Ovary (tissue), 3 donors: ENCODE measurements at regions not wholly inside any gene's neighbourhood (a gene's known extent, or its start where the extent isn't known, plus 50 kb on each side); places are given as distances from the start of the nearest gene placed in this dataset.

Source experiments
- POLR2A ChIP-seq: fragments of 450-650 bp; IDR thresholded peaks from one replicate; pipeline ENCODE4 v1.6.1; 2017; ENCODE audit warnings: antibody characterized with exemption, mild to moderate bottlenecking, moderate library complexity
- TF ChIP-seq, protein P1 (sequence below), 3 donors: fragments of 450-650 bp in 2 of 3; fragments of 200-600 bp in 1 of 3; IDR thresholded peaks; one replicate each; pipeline versions ENCODE4 v1.5.1 to v1.8.0; 2016 to 2022; ENCODE audit warnings: antibody characterized with exemption in 3 of 3, mild to moderate bottlenecking in 1 of 3
- donor health status: DM: no; HTN: no; CAD: no.

DNA sequence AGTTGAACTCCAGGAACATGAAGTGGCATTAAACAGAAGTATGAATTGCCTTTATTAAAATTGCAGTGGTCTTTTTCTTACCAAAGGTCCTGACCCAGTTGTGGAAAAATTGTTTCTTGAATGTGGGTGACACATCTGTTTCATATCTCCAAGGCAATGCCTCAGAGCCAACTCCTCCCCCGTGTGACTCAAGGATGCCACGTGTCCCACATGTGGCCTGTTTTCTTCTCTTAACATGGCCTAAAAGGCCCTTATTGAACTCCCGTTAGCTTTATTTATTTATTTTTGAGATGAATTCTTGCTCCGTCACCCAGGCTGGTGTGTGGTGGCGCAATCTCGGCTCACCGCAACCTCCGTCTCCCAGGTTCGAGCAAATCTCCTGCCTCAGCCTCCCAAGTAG, 128.4 kb upstream of the ESR1 start:
- TF ChIP-seq, protein P1, sequence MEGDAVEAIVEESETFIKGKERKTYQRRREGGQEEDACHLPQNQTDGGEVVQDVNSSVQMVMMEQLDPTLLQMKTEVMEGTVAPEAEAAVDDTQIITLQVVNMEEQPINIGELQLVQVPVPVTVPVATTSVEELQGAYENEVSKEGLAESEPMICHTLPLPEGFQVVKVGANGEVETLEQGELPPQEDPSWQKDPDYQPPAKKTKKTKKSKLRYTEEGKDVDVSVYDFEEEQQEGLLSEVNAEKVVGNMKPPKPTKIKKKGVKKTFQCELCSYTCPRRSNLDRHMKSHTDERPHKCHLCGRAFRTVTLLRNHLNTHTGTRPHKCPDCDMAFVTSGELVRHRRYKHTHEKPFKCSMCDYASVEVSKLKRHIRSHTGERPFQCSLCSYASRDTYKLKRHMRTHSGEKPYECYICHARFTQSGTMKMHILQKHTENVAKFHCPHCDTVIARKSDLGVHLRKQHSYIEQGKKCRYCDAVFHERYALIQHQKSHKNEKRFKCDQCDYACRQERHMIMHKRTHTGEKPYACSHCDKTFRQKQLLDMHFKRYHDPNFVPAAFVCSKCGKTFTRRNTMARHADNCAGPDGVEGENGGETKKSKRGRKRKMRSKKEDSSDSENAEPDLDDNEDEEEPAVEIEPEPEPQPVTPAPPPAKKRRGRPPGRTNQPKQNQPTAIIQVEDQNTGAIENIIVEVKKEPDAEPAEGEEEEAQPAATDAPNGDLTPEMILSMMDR (IDR thresholded peaks at IDR 0.05) = no peak
- no peak for TF ChIP-seq POLR2A
